HG02885 (cell line): ENCODE measurements at regions not wholly inside any gene's neighbourhood (a gene's known extent, or its start where the extent isn't known, plus 50 kb on each side); places are given as distances from the start of the nearest gene placed in this dataset.
"Not testable (repeated sequence)": the region's sequence is repeated elsewhere in the genome, so short reads cannot be mapped to it uniquely, and the experiment has no call there.

Source experiments
- ATAC-seq: cut with Tn5 transposase; IDR thresholded peaks from one replicate; pipeline ENCODE4 v1.9.1; 2021; ENCODE audit warnings: mild to moderate bottlenecking; ENCODE audit not compliant: unreplicated experiment, poor library complexity

DNA sequence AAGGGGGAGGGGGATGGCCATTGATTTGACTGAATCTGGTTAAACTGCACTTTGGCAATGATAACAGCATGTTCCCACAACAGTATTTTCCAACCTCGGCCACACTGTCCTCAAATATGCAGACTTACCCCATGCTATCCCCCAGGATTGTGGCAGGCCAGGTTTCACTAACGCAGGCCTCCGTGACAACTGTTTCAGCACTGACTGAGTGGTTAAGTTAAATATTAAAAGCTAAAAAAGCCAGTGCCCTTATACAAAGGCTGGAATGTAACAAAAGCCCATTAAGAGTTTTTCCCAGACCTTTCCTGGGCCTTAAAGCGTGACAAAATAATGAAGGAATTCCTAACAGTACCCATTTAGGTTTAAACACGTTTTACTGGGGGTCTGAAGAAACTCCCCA is 202.9 kb downstream of the USP25 start:
- no peak for ATAC-seq

- no peak for ATAC-seq
These were observed 205.7 kb downstream of the USP25 start for GRCh38 chr21:15935530-15935929.

DNA sequence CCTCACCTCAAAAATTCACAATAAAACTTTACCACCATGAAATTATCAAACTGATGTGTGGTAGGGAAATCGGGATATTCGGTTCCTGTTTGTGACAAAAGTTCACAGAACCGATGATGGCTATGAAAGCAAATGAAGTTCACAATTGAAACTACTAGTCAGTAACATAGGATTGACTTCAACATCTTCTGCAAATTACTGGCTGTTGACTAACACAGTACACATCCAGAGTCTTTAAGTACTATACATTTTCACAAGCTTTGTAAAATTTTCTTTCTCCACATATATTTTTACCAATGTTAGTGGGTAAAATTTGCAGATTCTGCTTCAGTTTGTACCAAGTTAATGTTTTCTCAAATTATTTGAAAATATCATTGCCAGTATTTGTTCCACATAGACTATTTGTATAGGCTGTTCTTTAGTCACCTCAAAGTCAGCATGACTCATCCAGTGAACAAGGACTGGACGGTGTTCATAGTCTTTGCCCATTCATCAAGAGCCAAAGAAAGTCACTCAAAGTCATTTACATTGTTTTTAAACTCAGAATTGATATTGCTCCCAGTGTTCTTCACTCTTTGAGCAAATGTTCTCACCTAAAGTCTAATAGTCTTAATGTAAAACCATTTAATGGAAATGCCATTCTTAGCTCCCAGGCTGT is 213.4 kb downstream of the USP25 start:
- ATAC-seq: no peak

DNA sequence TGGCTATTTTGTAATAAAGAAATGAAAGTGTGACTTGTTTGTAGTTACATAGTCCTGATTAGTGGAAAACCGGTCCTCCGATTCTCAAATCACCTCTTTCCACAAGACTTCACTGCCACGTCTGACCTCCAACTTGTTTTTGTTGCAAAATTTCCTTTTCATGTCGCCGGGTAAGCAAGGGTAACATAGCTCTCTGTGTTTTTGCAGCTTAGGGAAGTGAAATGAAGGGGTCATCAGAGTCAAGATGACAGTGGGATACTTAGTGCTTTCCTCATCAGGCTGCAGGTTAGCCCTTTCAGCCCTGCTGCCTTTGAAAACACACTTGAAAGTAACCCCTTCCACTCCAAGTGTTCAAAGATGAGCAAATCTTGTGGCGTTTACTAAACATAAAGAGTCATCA is 217.9 kb downstream of the USP25 start:
- no peak for ATAC-seq

- ATAC-seq: no peak
These were observed 223.9 kb downstream of the USP25 start for GRCh38 chr21:15953551-15954116.

GRCh38 chr21:15964236-15964855 is 234.6 kb downstream of the USP25 start:
- ATAC-seq: no peak

- ATAC-seq: no peak
These were observed 236.4 kb downstream of the USP25 start for GRCh38 chr21:15966231-15966630.

- ATAC-seq: no peak
These were observed 236.9 kb downstream of the USP25 start for GRCh38 chr21:15966651-15967050.

DNA sequence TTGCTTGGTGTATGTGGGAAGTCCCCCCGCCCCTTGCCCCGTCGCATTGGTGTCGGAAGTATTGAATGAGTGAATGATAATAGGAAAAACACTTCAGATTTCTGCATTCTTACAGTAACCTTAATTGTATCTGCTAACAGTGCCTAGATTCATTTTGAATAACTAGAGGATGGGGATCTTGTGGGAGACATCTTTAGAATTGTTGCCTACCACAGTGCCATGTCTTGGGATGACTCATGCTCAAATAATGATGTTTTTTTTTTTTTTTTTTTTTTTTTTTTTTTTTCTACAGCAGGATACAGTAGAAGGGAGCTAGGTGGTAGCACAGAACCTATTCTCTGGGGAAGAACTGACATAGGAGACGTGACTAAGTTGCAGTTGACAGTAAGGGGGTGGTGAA is 237.9 kb downstream of the USP25 start:
- no peak for ATAC-seq

- no peak for ATAC-seq
These were observed 239.1 kb downstream of the USP25 start for GRCh38 chr21:15968776-15969310.

GRCh38 chr21:15976807-15977206 is 247.0 kb downstream of the USP25 start:
- ATAC-seq: no peak

GRCh38 chr21:15978215-15978738 is 248.5 kb downstream of the USP25 start:
- no peak for ATAC-seq

GRCh38 chr21:15979493-15979892 is 249.7 kb downstream of the USP25 start:
- ATAC-seq: not testable (repeated sequence)

- ATAC-seq: no peak
These were observed 256.5 kb downstream of the USP25 start for GRCh38 chr21:15986277-15986676.

GRCh38 chr21:15992171-15992570 is 262.4 kb downstream of the USP25 start:
- no peak for ATAC-seq

DNA sequence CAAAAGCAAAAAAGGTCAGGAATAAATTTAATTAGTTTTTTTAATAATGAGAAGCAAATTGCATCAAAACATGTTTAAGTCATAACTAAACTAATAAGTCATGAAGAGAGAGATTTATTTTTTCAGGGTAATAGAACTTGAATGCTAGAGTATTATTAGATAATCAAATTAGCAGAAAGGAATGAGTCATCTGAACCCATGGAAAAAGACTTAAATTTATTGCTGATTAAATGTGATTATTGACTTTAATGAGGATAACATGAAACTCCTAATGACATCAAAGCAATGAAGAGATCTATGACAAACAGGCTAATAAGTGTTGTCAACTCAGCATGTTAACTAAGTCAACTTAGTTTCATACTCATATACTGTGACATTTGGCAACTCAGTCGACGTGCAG is 264.2 kb downstream of the USP25 start:
- ATAC-seq: no peak

- no peak for ATAC-seq
These were observed 270.0 kb downstream of the USP25 start for GRCh38 chr21:15999741-16000140.

DNA sequence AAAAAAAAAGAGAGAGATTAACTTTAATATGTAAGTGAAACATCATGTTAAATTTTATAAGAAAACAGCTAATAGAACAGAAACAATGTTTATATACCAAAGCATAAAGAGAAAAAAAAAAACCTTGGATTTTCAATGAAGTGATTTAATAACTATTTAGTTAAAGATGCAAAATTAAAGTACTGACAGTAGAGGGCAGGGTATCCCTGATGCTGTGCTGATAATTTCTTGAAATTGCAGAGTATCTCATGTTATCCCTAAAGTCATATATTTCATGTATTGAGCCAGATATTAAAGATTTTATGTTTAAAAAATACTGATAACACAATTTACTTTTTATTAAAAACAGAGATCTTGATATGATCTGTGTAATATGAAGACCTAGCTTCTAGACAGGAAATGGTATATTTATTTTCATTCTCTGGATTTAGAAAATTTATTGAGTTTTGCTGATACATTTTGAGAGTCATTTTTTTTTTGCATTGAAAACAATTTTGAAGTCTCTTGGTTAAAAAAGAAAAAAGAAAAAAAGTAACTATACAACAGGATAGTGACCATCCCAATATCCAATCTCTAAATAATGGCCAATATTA is 273.2 kb downstream of the USP25 start:
- ATAC-seq: no peak

DNA sequence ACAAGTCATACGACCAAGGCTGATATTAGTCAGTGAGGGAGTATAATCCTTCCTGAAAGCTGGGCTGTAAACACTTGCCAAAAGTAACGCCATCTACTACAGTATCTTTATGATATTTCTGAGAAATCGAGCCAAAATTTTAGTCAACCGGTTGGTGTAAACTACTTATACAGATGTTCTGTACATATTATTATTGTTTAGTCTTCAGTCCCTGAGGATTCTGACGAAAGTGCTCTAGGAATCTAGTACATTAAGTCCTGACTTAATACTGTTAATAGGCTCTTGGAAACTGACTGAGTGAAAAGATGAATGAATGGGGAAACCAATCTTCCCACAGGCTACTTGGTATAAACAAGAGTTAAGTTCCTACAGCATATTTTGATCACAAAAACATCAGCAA is 274.3 kb downstream of the USP25 start:
- no peak for ATAC-seq

GRCh38 chr21:16004523-16004922 is 274.7 kb downstream of the USP25 start:
- no peak for ATAC-seq

DNA sequence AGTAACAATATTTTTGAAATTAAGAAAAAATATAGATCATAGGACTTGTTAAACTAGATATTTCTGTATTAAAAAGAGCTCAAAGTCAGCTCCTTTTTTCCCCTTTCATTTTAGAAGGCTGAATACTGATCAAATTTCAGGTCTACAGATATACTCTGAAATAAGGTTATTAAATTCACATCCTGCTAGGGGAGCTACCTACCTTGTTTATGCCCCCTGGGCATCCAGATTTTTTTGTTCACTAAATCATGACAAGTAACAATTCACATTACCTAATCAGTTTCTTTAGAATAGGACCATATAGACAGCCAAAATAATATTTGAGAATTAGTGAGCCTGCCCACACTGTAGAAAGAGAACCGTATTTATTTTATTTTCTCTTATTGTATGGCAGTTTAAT is 276.2 kb downstream of the USP25 start:
- no peak for ATAC-seq
